Psoas muscle (tissue), 7 donors: ENCODE measurements at regions not wholly inside any gene's neighbourhood (a gene's known extent, or its start where the extent isn't known, plus 50 kb on each side); places are given as distances from the start of the nearest gene placed in this dataset.

Source experiments
- ATAC-seq, 4 donors: fragments of 200-7000 bp; cut with Tn5 transposase; one replicate each; pipeline ENCODE4 v1.9.1; 2020; ENCODE audit warnings: moderate library complexity in 3 of 4, mild to moderate bottlenecking in 2 of 4
- DNase-seq, 2 donors: peaks; one replicate each; pipeline ENCODE4 v3.0.0-alpha.2; 2020
- H3K27ac ChIP-seq: fragments of 200-600 bp; one replicate; pipeline ENCODE4 v1.8.0; 2022
- H3K27me3 ChIP-seq, 3 donors: fragments of 200-600 bp in 1 of 3; one replicate each; pipeline versions ENCODE4 v1.6.1 to v1.8.0; 2013 to 2022; ENCODE audit warnings: low read length in 2 of 3, mild to moderate bottlenecking in 2 of 3, moderate library complexity in 1 of 3; ENCODE audit not compliant: insufficient read depth in 3 of 3
- H3K36me3 ChIP-seq, 2 donors: fragments of 200-600 bp in 1 of 2; one replicate each; pipeline versions ENCODE4 v1.6.1 to v1.8.0; 2013 to 2022; ENCODE audit warnings: low read depth in 1 of 2, mild to moderate bottlenecking in 1 of 2, moderate library complexity in 1 of 2; ENCODE audit not compliant: insufficient read depth in 1 of 2
- H3K4me1 ChIP-seq: fragments of 200-600 bp; one replicate; pipeline ENCODE4 v1.8.0; 2022
- H3K4me3 ChIP-seq: fragments of 200-600 bp; one replicate; pipeline ENCODE4 v1.8.0; 2022; ENCODE audit warnings: mild to moderate bottlenecking
- H3K9me3 ChIP-seq: fragments of 200-600 bp; one replicate; pipeline ENCODE4 v1.8.0; 2022
- CTCF ChIP-seq: fragments of 200-600 bp; IDR thresholded peaks from one replicate; pipeline ENCODE4 v1.8.0; 2022; ENCODE audit warnings: antibody characterized with exemption
- WGBS, 3 donors: extraction: QIAGEN DNeasy Blood & Tissue Kit; methylation state at CpG; one replicate each; pipeline versions ENCODE4 v1.1.6 to v1.1.7; 2013; 5-methylcytosine and 5-hydroxymethylcytosine counted together
- intact Hi-C, 2 donors: fragments of 100-400 bp; cut with DNase I; formaldehyde crosslinking; loops; one replicate each; pipeline versions ENCODE4 v1.11.0 to v1.14.2; 2022
- donor health status: healthy with polysubstance abuse.
- donor health status: DM: no; HTN: no; CAD: no; lungs with moderate emphysema.
- donor health status: Bipolar disorder and iron deficiency.
- donor health status: healthy.
- donor health status: DM: yes; HTN: yes; CAD: no.
- donor health status: DM: no; HTN: no; CAD: no.
- donor health status: DM: yes; HTN: yes; CAD: no.

- WGBS, 3 donors: 75 to 86% (median 77%) methylated on average over 7 of the region's 7 CpGs
- Histone ChIP-seq H3K4me1 (no peaks in the 10 kb centered on the region), H3K36me3 (no peaks in the 10 kb centered on the region), H3K27me3 (no peaks in the 10 kb centered on the region), H3K9me3 (no peaks in the 10 kb centered on the region), H3K4me3 (no peak overlapping the region), H3K27ac (no peak overlapping the region)
- ATAC-seq (no peak), DNase-seq (no peak)
- no peak for TF ChIP-seq CTCF
- intact Hi-C loops: no loop called here
Observed at GRCh38 chr5:123778641-123779040, 266.7 kb downstream of the CSNK1G3 start.

- intact Hi-C loops: no loop called here
- no peak overlapping the region for H3K4me3 ChIP-seq
- no peak overlapping the region for H3K27ac ChIP-seq
- H3K36me3 ChIP-seq: no peaks in the 10 kb centered on the region
- no peaks in the 10 kb centered on the region for H3K4me1 ChIP-seq
- DNase-seq: no peak
- no peak for ATAC-seq
- no peaks in the 10 kb centered on the region for H3K27me3 ChIP-seq
- H3K9me3 ChIP-seq: no peaks in the 10 kb centered on the region
- TF ChIP-seq CTCF: no peak
Observed at GRCh38 chr5:123776761-123777160, 264.8 kb downstream of the CSNK1G3 start.

GRCh38 chr5:123771715-123772114 is 259.7 kb downstream of the CSNK1G3 start:
- no peak for ATAC-seq
- no peak for TF ChIP-seq CTCF

GRCh38 chr5:123763201-123763600 is 251.2 kb downstream of the CSNK1G3 start:
- no peaks in the 10 kb centered on the region for H3K9me3 ChIP-seq
- no peaks in the 10 kb centered on the region for H3K36me3 ChIP-seq
- H3K27me3 ChIP-seq: no peaks in the 10 kb centered on the region
- ATAC-seq: no peak
- no peaks in the 10 kb centered on the region for H3K4me1 ChIP-seq
- H3K27ac ChIP-seq: no peak overlapping the region
- H3K4me3 ChIP-seq: no peak overlapping the region
- TF ChIP-seq CTCF: no peak
- 68 to 78% (median 75%) methylated on average over 2 of the region's 2 CpGs for WGBS, 3 donors
- intact Hi-C loops: no loop called here
- no peak for DNase-seq

More at GRCh38 chr5:123771715-123772114, 259.7 kb downstream of the CSNK1G3 start:
- Histone ChIP-seq H3K4me3 (no peak overlapping the region), H3K27ac (no peak overlapping the region), H3K27me3 (no peaks in the 10 kb centered on the region), H3K9me3 (no peaks in the 10 kb centered on the region), H3K36me3 (no peaks in the 10 kb centered on the region), H3K4me1 (no peaks in the 10 kb centered on the region)
- no peak for DNase-seq
- intact Hi-C loops: no loop called here

GRCh38 chr5:123756816-123757215 is 244.8 kb downstream of the CSNK1G3 start:
- no peak for ATAC-seq
- peaks cover 20% of the 10 kb centered on the region for H3K4me1 ChIP-seq
- H3K36me3 ChIP-seq: no peaks in the 10 kb centered on the region
- no peak overlapping the region for H3K27ac ChIP-seq
- DNase-seq: no peak
- no peaks in the 10 kb centered on the region for H3K27me3 ChIP-seq
- intact Hi-C loops: no loop called here
- no peak overlapping the region for H3K4me3 ChIP-seq
- H3K9me3 ChIP-seq: no peaks in the 10 kb centered on the region
- no peak for TF ChIP-seq CTCF
